ENCODE measurements at regions not wholly inside any gene's neighbourhood (a gene's known extent, or its start where the extent isn't known, plus 50 kb on each side); places are given as distances from the start of the nearest gene placed in this dataset.
A peak's percentile ranks its signal among the peaks of the same experiment; 100 is the strongest.
"Not testable (repeated sequence)": the region's sequence is repeated elsewhere in the genome, so short reads cannot be mapped to it uniquely, and the experiment has no call there.

- Mint-ChIP-seq H3K36me3 (ENCODE audit: insufficient read depth) (no peaks in the 10 kb centered on the region), H3K4me3 (ENCODE audit: low read depth) (no peak overlapping the region), H3K27ac (no peak overlapping the region), H3K9me3 (ENCODE audit: low read depth) (no peaks in the 10 kb centered on the region), H3K4me1 (ENCODE audit: low read depth) (no peaks in the 10 kb centered on the region), H3K27me3 (peaks cover 3% of the 10 kb centered on the region)
- DNase-seq (ENCODE audit: low spot score, unreplicated experiment): no peak
- TF ChIP-seq CTCF (IDR thresholded peaks at IDR 0.05; ENCODE audit: unreplicated experiment): no peak
These were observed 74.6 kb downstream of the RBM11 start for GRCh38 chr21:14290576-14290975.

- no peak for TF ChIP-seq CTCF (IDR thresholded peaks at IDR 0.05; ENCODE audit: unreplicated experiment)
- no peak overlapping the region for H3K4me3 Mint-ChIP-seq (ENCODE audit: low read depth)
- no peaks in the 10 kb centered on the region for H3K27me3 Mint-ChIP-seq
- H3K27ac Mint-ChIP-seq: no peak overlapping the region
- no peaks in the 10 kb centered on the region for H3K9me3 Mint-ChIP-seq (ENCODE audit: low read depth)
- no peaks in the 10 kb centered on the region for H3K36me3 Mint-ChIP-seq (ENCODE audit: insufficient read depth)
- no peak for DNase-seq (ENCODE audit: low spot score, unreplicated experiment)
- no peaks in the 10 kb centered on the region for H3K4me1 Mint-ChIP-seq (ENCODE audit: low read depth)
These were observed 73.0 kb downstream of the RBM11 start for GRCh38 chr21:14288922-14289321.

GRCh38 chr21:14285147-14285761, 69.3 kb downstream of the RBM11 start:
- H3K4me3 Mint-ChIP-seq (ENCODE audit: low read depth): no peak overlapping the region
- H3K4me1 Mint-ChIP-seq (ENCODE audit: low read depth): peaks cover 12% of the 10 kb centered on the region
- DNase-seq (ENCODE audit: low spot score, unreplicated experiment): no peak
- no peak for TF ChIP-seq CTCF (IDR thresholded peaks at IDR 0.05; ENCODE audit: unreplicated experiment)
- no peaks in the 10 kb centered on the region for H3K36me3 Mint-ChIP-seq (ENCODE audit: insufficient read depth)
- peaks cover 7% of the 10 kb centered on the region for H3K27me3 Mint-ChIP-seq
- no peaks in the 10 kb centered on the region for H3K9me3 Mint-ChIP-seq (ENCODE audit: low read depth)
- no peak overlapping the region for H3K27ac Mint-ChIP-seq

- Mint-ChIP-seq H3K27ac (no peak overlapping the region), H3K4me3 (ENCODE audit: low read depth) (no peak overlapping the region), H3K9me3 (ENCODE audit: low read depth) (no peaks in the 10 kb centered on the region), H3K27me3 (peaks cover 8% of the 10 kb centered on the region), H3K36me3 (ENCODE audit: insufficient read depth) (no peaks in the 10 kb centered on the region), H3K4me1 (ENCODE audit: low read depth) (peaks cover 12% of the 10 kb centered on the region)
- no peak for TF ChIP-seq CTCF (IDR thresholded peaks at IDR 0.05; ENCODE audit: unreplicated experiment)
- DNase-seq (ENCODE audit: low spot score, unreplicated experiment): no peak
These were observed 68.5 kb downstream of the RBM11 start for GRCh38 chr21:14284481-14284880.

- not testable (repeated sequence) for H3K9me3 Mint-ChIP-seq (ENCODE audit: low read depth); H3K36me3 Mint-ChIP-seq (ENCODE audit: insufficient read depth); H3K27ac Mint-ChIP-seq; H3K27me3 Mint-ChIP-seq; DNase-seq (ENCODE audit: low spot score, unreplicated experiment)
- peak overlapping the region; percentile 63 for H3K4me3 Mint-ChIP-seq (ENCODE audit: low read depth)
- peaks cover 12% of the 10 kb centered on the region for H3K4me1 Mint-ChIP-seq (ENCODE audit: low read depth)
These were observed 65.4 kb downstream of the RBM11 start for GRCh38 chr21:14281188-14281900.
